Pancreas (tissue), 10 donors: ENCODE measurements at regions not wholly inside any gene's neighbourhood (a gene's known extent, or its start where the extent isn't known, plus 50 kb on each side); places are given as distances from the start of the nearest gene placed in this dataset.

Experiments used
- ATAC-seq, 4 donors: fragments of 200-7000 bp; cut with Tn5 transposase; one replicate each; pipeline versions ENCODE4 v1.8.0 to v1.9.1; 2020; ENCODE audit warnings: mild to moderate bottlenecking in 4 of 4, moderate library complexity in 4 of 4
- DNase-seq, 6 donors: peaks; one replicate each; pipeline ENCODE4 v3.0.0-alpha.2; 2020
- FAIRE-seq: peaks from 2 replicates; lab custom pipeline; 2012; peaks lifted over from hg19 to GRCh38; lab: Jason Lieb, UNC
- H3K27ac ChIP-seq, 4 donors: fragments of 200-600 bp; sonication (generic); 1 replicate in 3 of 4; 2 replicates in 1 of 4; pipeline versions ENCODE4 v1.5.0 to v1.8.0; 2020
- H3K27me3 ChIP-seq, 4 donors: fragments of 200-600 bp; one replicate each; pipeline ENCODE4 v1.8.0; 2021
- H3K36me3 ChIP-seq, 3 donors: fragments of 200-600 bp; sonication (generic) in 1 of 3; one replicate each; pipeline versions ENCODE4 v1.5.0 to v1.8.0; 2020 to 2021
- H3K4me1 ChIP-seq, 3 donors: fragments of 200-600 bp; one replicate each; pipeline ENCODE4 v1.8.0; 2021
- H3K4me3 ChIP-seq, 4 donors: fragments of 200-600 bp; sonication (generic) in 2 of 4; one replicate each; pipeline versions ENCODE4 v1.5.0 to v1.8.0; 2020 to 2021
- H3K9me3 ChIP-seq, 4 donors: fragments of 200-600 bp; one replicate each; pipeline ENCODE4 v1.8.0; 2021
- CTCF ChIP-seq, 4 donors: fragments of 200-600 bp; sonication (generic) in 3 of 4; IDR thresholded peaks; one replicate each; pipeline versions ENCODE4 v1.5.0 to v1.8.0; 2021; ENCODE audit warnings: antibody characterized with exemption in 4 of 4
- WGBS, 2 donors: extraction: QIAGEN DNeasy Blood & Tissue Kit; methylation state at CpG; one replicate each; pipeline ENCODE4 v1.1.7; 2013; 5-methylcytosine and 5-hydroxymethylcytosine counted together
- intact Hi-C, 3 donors: fragments of 100-400 bp; cut with DNase I; formaldehyde crosslinking; loops; one replicate each; pipeline versions ENCODE4 v1.11.1 to v1.14.2; 2022
- donor health status: healthy with polysubstance abuse.
- donor health status: DM: no; HTN: no; CAD: no; lungs with moderate emphysema.
- donor health status: DM: no; HTN: no; CAD: no.
- donor health status: control.
- donor health status: control.
- donor health status: Bipolar disorder and iron deficiency.
- donor health status: DM: yes; HTN: yes; CAD: no.
- donor health status: DM: no; HTN: no; CAD: no.
- donor health status: DM: no; HTN: no; CAD: no.
- donor health status: DM: yes; HTN: yes; CAD: no.

GRCh38 chr6:128807577-128807976, 75.4 kb upstream of the LAMA2 start:
- Histone ChIP-seq H3K9me3 (no peaks in the 10 kb centered on the region), H3K27me3 (no peaks in the 10 kb centered on the region), H3K4me1 (no peaks in the 10 kb centered on the region), H3K36me3 (no peaks in the 10 kb centered on the region), H3K4me3 (no peak overlapping the region), H3K27ac (no peak overlapping the region)
- DNase-seq (no peak), ATAC-seq (no peak), FAIRE-seq (no peak)
- WGBS, 2 donors, result 2 to 6% methylated on average over 2 of the region's 2 CpGs
- intact Hi-C loops, result no loop called here
- no peak for TF ChIP-seq CTCF (IDR thresholded peaks at IDR 0.05)

GRCh38 chr6:128806261-128806660, 76.7 kb upstream of the LAMA2 start:
- Histone ChIP-seq H3K27me3 (no peaks in the 10 kb centered on the region), H3K27ac (no peak overlapping the region), H3K9me3 (no peaks in the 10 kb centered on the region), H3K4me1 (no peaks in the 10 kb centered on the region), H3K4me3 (no peak overlapping the region), H3K36me3 (no peaks in the 10 kb centered on the region)
- WGBS, 2 donors, result 33 to 36% methylated on average over 3 of the region's 3 CpGs
- intact Hi-C loops, result no loop called here
- TF ChIP-seq CTCF (IDR thresholded peaks at IDR 0.05), result no peak
- ATAC-seq (no peak), DNase-seq (no peak), FAIRE-seq (no peak)

GRCh38 chr6:128803911-128804310, 79.0 kb upstream of the LAMA2 start:
- Histone ChIP-seq H3K4me3 (no peak overlapping the region), H3K27ac (no peak overlapping the region), H3K9me3 (no peaks in the 10 kb centered on the region), H3K27me3 (no peaks in the 10 kb centered on the region), H3K4me1 (no peaks in the 10 kb centered on the region), H3K36me3 (no peaks in the 10 kb centered on the region)
- DNase-seq, result no peak
- FAIRE-seq, result no peak
- WGBS, 2 donors, result 51 to 72% methylated on average over 3 of the region's 3 CpGs
- TF ChIP-seq CTCF (IDR thresholded peaks at IDR 0.05), result no peak
- no peak for ATAC-seq
- intact Hi-C loops, result no loop called here

- no peak for ATAC-seq
- Histone ChIP-seq H3K4me3 (no peak overlapping the region), H3K27me3 (no peaks in the 10 kb centered on the region), H3K27ac (no peak overlapping the region), H3K9me3 (no peaks in the 10 kb centered on the region), H3K36me3 (no peaks in the 10 kb centered on the region), H3K4me1 (no peaks in the 10 kb centered on the region)
- TF ChIP-seq CTCF (IDR thresholded peaks at IDR 0.05), result no peak
- no peak for FAIRE-seq
- DNase-seq, result no peak
- intact Hi-C loops, result no loop called here
These were observed 81.3 kb upstream of the LAMA2 start for GRCh38 chr6:128801621-128802020.

GRCh38 chr6:128784266-128784665, 98.7 kb upstream of the LAMA2 start:
- H3K27ac ChIP-seq, result no peak overlapping the region
- 36 to 45% methylated on average over 3 of the region's 3 CpGs for WGBS, 2 donors
- no peak overlapping the region for H3K4me3 ChIP-seq
- H3K27me3 ChIP-seq, result no peaks in the 10 kb centered on the region
- no peaks in the 10 kb centered on the region for H3K36me3 ChIP-seq
- DNase-seq, result no peak
- no peaks in the 10 kb centered on the region for H3K4me1 ChIP-seq
- FAIRE-seq, result no peak
- no peak for TF ChIP-seq CTCF (IDR thresholded peaks at IDR 0.05)
- H3K9me3 ChIP-seq, result no peaks in the 10 kb centered on the region
- intact Hi-C loops, result no loop called here
- ATAC-seq, result no peak
